HepG2 (cell line): ENCODE measurements at regions not wholly inside any gene's neighbourhood (a gene's known extent, or its start where the extent isn't known, plus 50 kb on each side); places are given as distances from the start of the nearest gene placed in this dataset.

Experiments used
- ATAC-seq: fragments of 200-7000 bp; cut with Tn5 transposase; 3 replicates; pipeline ENCODE4 v1.9.1; 2020; ENCODE audit warnings: mild to moderate bottlenecking, moderate library complexity
- BruUV-seq: library from RNA; stranded (reverse); fragments of 400-500 nt; replicated peaks from 2 replicates; lab custom pipeline; 2021; lab: Mats Ljungman, UMichigan
- CTCF ChIA-PET: fragments of 300-600 bp; formaldehyde crosslinking; extraction: SDS; loops from one replicate; lab custom pipeline; 2021; ENCODE audit warnings: low total read pairs, inconsistent platforms, low intra/inter-chr PET ratio; lab: Yijun Ruan, JAX
- POLR2A ChIA-PET: fragments of 350-600 bp; sonication (Branson Sonifier 250); formaldehyde crosslinking; loops from one replicate; lab custom pipeline; 2020; ENCODE audit warnings: antibody characterized with exemption, inconsistent platforms; lab: Yijun Ruan, JAX
- DNase-seq: peaks from one replicate; pipeline ENCODE4 v3.0.0-alpha.2; 2015; ENCODE audit warnings: low spot score
- FAIRE-seq: peaks from 3 replicates; lab custom pipeline; 2011; peaks lifted over from hg19 to GRCh38; lab: Jason Lieb, UNC
- H2AFZ ChIP-seq: one replicate; pipeline ENCODE4 v1.6.1; 2011; ENCODE audit warnings: low read length, inconsistent platforms
- H3K27ac ChIP-seq: fragments of 300-600 bp; 3 replicates; pipeline ENCODE4 v1.8.0; 2011; ENCODE audit warnings: mixed run types, mild to moderate bottlenecking, mixed read lengths, low read length, inconsistent platforms; ENCODE audit not compliant: insufficient read depth; ENCODE audit errors: extremely low read length
- H3K27me3 ChIP-seq, 2 experiments: fragments of 200-600 bp in 1 of 2; 2 replicates in 1 of 2; 3 replicates in 1 of 2; pipeline versions ENCODE4 v1.6.0 to v1.8.0; 2011; ENCODE audit warnings: low read length in 2 of 2, mild to moderate bottlenecking in 2 of 2, moderate library complexity in 2 of 2, inconsistent platforms in 1 of 2; ENCODE audit not compliant: insufficient read depth in 2 of 2, control insufficient read depth in 1 of 2
- H3K36me3 ChIP-seq, 2 experiments: fragments of 200-600 bp in 1 of 2; replicated peaks in 1 of 2; 2 replicates in 1 of 2; 3 replicates in 1 of 2; pipeline versions ENCODE4 v1.5.1 to v1.8.0; 2011; ENCODE audit warnings: low read length in 2 of 2, inconsistent platforms in 1 of 2; ENCODE audit not compliant: insufficient read depth in 2 of 2, control insufficient read depth in 1 of 2
- H3K4me1 ChIP-seq: 2 replicates; pipeline ENCODE4 v1.5.1; 2012; ENCODE audit warnings: low read length, inconsistent platforms; ENCODE audit not compliant: insufficient read depth
- H3K4me2 ChIP-seq: 2 replicates; pipeline ENCODE4 v1.6.0; 2011; ENCODE audit warnings: low read depth, low read length, inconsistent platforms
- H3K4me3 ChIP-seq, 3 experiments: fragments of 200-600 bp in 1 of 3; sonication (generic), shearing (Covaris generic) in 1 of 3; replicated peaks in 1 of 3; 2 replicates each; pipeline ENCODE4 v1.5.1; 2011 to 2016; ENCODE audit warnings: low read length in 3 of 3, inconsistent platforms in 2 of 3, low read depth in 2 of 3, mild to moderate bottlenecking in 2 of 3, control low read depth in 1 of 3, mixed read lengths in 1 of 3; ENCODE audit not compliant: insufficient read depth in 1 of 3
- H3K79me2 ChIP-seq: one replicate; pipeline ENCODE4 v1.6.1; 2011; ENCODE audit warnings: low read length, inconsistent platforms; ENCODE audit not compliant: insufficient read depth
- H3K9ac ChIP-seq: 2 replicates; pipeline ENCODE4 v1.6.0; 2011; ENCODE audit warnings: mild to moderate bottlenecking, low read depth, low read length, inconsistent platforms; ENCODE audit not compliant: insufficient read depth
- H3K9me3 ChIP-seq: 2 replicates; pipeline ENCODE4 v1.5.1; 2012; ENCODE audit warnings: mild to moderate bottlenecking, low read length
- H4K20me1 ChIP-seq: 2 replicates; pipeline ENCODE4 v1.6.0; 2011; ENCODE audit warnings: inconsistent platforms, mild to moderate bottlenecking, low read length, moderate library complexity; ENCODE audit not compliant: insufficient read depth
- CTCF ChIP-seq: sonication (generic); formaldehyde crosslinking; IDR thresholded peaks from 2 replicates; pipeline ENCODE4 v1.5.0; 2020; ENCODE audit warnings: mild to moderate bottlenecking, missing genetic modification reagents, moderate library complexity
- HINFP ChIP-seq: sonication (generic); formaldehyde crosslinking; IDR thresholded peaks from 2 replicates; pipeline ENCODE4 v1.4.0; 2020; ENCODE audit warnings: low read depth, mild to moderate bottlenecking, missing genetic modification reagents
- KDM2A ChIP-seq: sonication (generic); formaldehyde crosslinking; IDR thresholded peaks from 2 replicates; pipeline ENCODE4 v1.4.0; 2020; ENCODE audit warnings: low read depth, missing genetic modification reagents, borderline replicate concordance
- SMC3 ChIP-seq: IDR thresholded peaks from 2 replicates; pipeline ENCODE4 v1.6.1; 2011; ENCODE audit warnings: low read length, improper control_type of control experiment
- STAG1 ChIP-seq: sonication (generic); formaldehyde crosslinking; IDR thresholded peaks from 2 replicates; pipeline ENCODE4 v1.4.0; 2020; ENCODE audit warnings: missing genetic modification reagents
- TEAD3 ChIP-seq: optimal IDR thresholded peaks from 2 replicates; pipeline ENCODE3; 2016; ENCODE audit warnings: borderline replicate concordance
- XRCC5 ChIP-seq: fragments of 200-400 bp; formaldehyde crosslinking; optimal IDR thresholded peaks from 2 replicates; pipeline ENCODE3; 2017; ENCODE audit warnings: mild to moderate bottlenecking, low read length
- ZHX2 ChIP-seq, 2 experiments: sonication (generic) in 1 of 2; formaldehyde crosslinking in 1 of 2; IDR thresholded peaks; 2 replicates each; pipeline versions ENCODE4 v1.6.1 to v1.9.0; 2014 to 2022; ENCODE audit warnings: antibody characterized with exemption in 1 of 2, borderline replicate concordance in 1 of 2, inconsistent platforms in 1 of 2, low read depth in 1 of 2, missing genetic modification reagents in 1 of 2
- ZNF207 ChIP-seq: fragments of 450-650 bp; IDR thresholded peaks from 2 replicates; pipeline ENCODE4 v1.6.1; 2016; ENCODE audit warnings: antibody characterized with exemption, borderline replicate concordance
- ZNF574 ChIP-seq: sonication (generic); formaldehyde crosslinking; IDR thresholded peaks from 2 replicates; pipeline ENCODE4 v1.4.0; 2020; ENCODE audit warnings: missing genetic modification reagents
- WGBS: methylation state at CpG from one replicate; pipeline ENCODE4 v1.1.6; 2017; ENCODE audit warnings: low lambda C conversion rate; 5-methylcytosine and 5-hydroxymethylcytosine counted together
- in situ Hi-C: cut with HindIII; loops from 2 replicates; pipeline ENCODE4 v1.10.0; 2017; ENCODE audit warnings: low pct_unique_long_range_greater_than_20kb; ENCODE audit not compliant: extremely low pct_ligation_motif_present
- intact Hi-C: fragments of 100-400 bp; cut with micrococcal nuclease; formaldehyde crosslinking; loops from one replicate; pipeline ENCODE4 v1.10.0; 2022; ENCODE audit not compliant: unreplicated experiment

- no peak overlapping the region for H2AFZ ChIP-seq
- H3K27ac ChIP-seq: no peak overlapping the region
- no peak overlapping the region for H3K4me2 ChIP-seq
- H3K79me2 ChIP-seq: no peaks in the 10 kb centered on the region
- intact Hi-C loops (loop anchor here (1.0 kb wide), 1 partner anchor 129 kb away; no protein-coding TSS in a partner anchor), in situ Hi-C loops (loop anchor here (10.0 kb wide), 1 partner anchor 388 kb away; no protein-coding TSS in a partner anchor)
- H4K20me1 ChIP-seq: no peaks in the 10 kb centered on the region
- H3K27me3 ChIP-seq: peaks cover 5 to 27% of the 10 kb centered on the region in 2 experiments
- no TSS peak for BruUV-seq
- DNase-seq (peak; percentile 27), ATAC-seq (peak; percentile 98), FAIRE-seq (peak; percentile 28)
- WGBS: 38% methylated on average over 36 of the region's 46 CpGs
- no peak overlapping the region for H3K4me3 ChIP-seq
- no peaks in the 10 kb centered on the region for H3K9me3 ChIP-seq
- ChIA-PET CTCF (interaction anchor here (1.4 kb wide), 1 partner anchor 129 kb away, joined by 7 read pairs; no protein-coding TSS in a partner anchor), POLR2A (no interaction called here)
- no peak for TF ChIP-seq HINFP (CRISPR knock-in tag)
- TF ChIP-seq TEAD3 (CRISPR knock-in tag): peak; percentile 40
- TF ChIP-seq ZNF574 (CRISPR knock-in tag): 0 out of 2 replicates have a peak, but pooled peaks have one; percentile 24
- peak; percentile 32; the same call in 1 of the 2 replicates for TF ChIP-seq KDM2A (CRISPR knock-in tag)
- TF ChIP-seq SMC3: 0 out of 2 replicates have a peak, but pooled peaks have one; percentile 20
- peak; percentile 79 for TF ChIP-seq CTCF (CRISPR knock-in tag)
- TF ChIP-seq XRCC5: peak; percentile 27
- TF ChIP-seq STAG1: peak; percentile 48
- TF ChIP-seq ZHX2 (IDR thresholded peaks at IDR 0.05; ENCODE audit: low read depth): no peak
- TF ChIP-seq ZHX2 (CRISPR knock-in tag; IDR thresholded peaks at IDR 0.05; ENCODE audit: borderline replicate concordance): no peak
- TF ChIP-seq ZNF207: no peak
- H3K4me1 ChIP-seq: no peaks in the 10 kb centered on the region
- H3K36me3 ChIP-seq: no peaks in the 10 kb centered on the region
- no peak overlapping the region for H3K9ac ChIP-seq
Observed at GRCh38 chr15:98292442-98293240, 332.1 kb downstream of the ARRDC4 start.
